WERI-Rb-1 (cell line): ENCODE measurements at regions not wholly inside any gene's neighbourhood (a gene's known extent, or its start where the extent isn't known, plus 50 kb on each side); places are given as distances from the start of the nearest gene placed in this dataset.

Experiments
- DNase-seq: peaks from one replicate; pipeline ENCODE4 v3.0.0-alpha.2; 2020
- H3K27ac ChIP-seq: fragments of 250-450 bp; sonication (Bioruptor Pico); 2 replicates; pipeline ENCODE4 v1.5.1; 2020; ENCODE audit warnings: mild to moderate bottlenecking, moderate library complexity
- H3K27me3 ChIP-seq: fragments of 250-450 bp; sonication (Bioruptor Pico); 2 replicates; pipeline ENCODE4 v1.5.1; 2021; ENCODE audit warnings: mild to moderate bottlenecking, low read depth, moderate library complexity; ENCODE audit not compliant: insufficient read depth, severe bottlenecking
- H3K36me3 ChIP-seq: fragments of 250-450 bp; sonication (Bioruptor Pico); 2 replicates; pipeline ENCODE4 v1.5.1; 2020; ENCODE audit warnings: mild to moderate bottlenecking, moderate library complexity
- H3K4me3 ChIP-seq: 2 replicates; pipeline ENCODE4 v1.5.1; 2011; ENCODE audit warnings: low read depth, mild to moderate bottlenecking, control low read depth, low read length
- H3K9me3 ChIP-seq: fragments of 250-450 bp; sonication (Bioruptor Pico); 2 replicates; pipeline ENCODE4 v1.5.1; 2021; ENCODE audit warnings: mild to moderate bottlenecking, moderate library complexity; ENCODE audit not compliant: severe bottlenecking
- CTCF ChIP-seq: IDR thresholded peaks from 2 replicates; pipeline ENCODE4 v1.5.1; 2011; ENCODE audit warnings: low read depth, mild to moderate bottlenecking, control low read depth, inconsistent platforms, low read length

- TF ChIP-seq CTCF = no peak
- Histone ChIP-seq H3K36me3 (no peaks in the 10 kb centered on the region), H3K4me3 (no peak overlapping the region), H3K27ac (no peak overlapping the region), H3K27me3 (peaks cover 15% of the 10 kb centered on the region), H3K9me3 (no peaks in the 10 kb centered on the region)
- DNase-seq = no peak
Measured at GRCh38 chr6:167711768-167712730, 114.7 kb upstream of the AFDN start.

GRCh38 chr6:167712731-167713475 is 113.8 kb upstream of the AFDN start:
- H3K9me3 ChIP-seq = no peaks in the 10 kb centered on the region
- no peak overlapping the region for H3K4me3 ChIP-seq
- TF ChIP-seq CTCF = no peak
- H3K36me3 ChIP-seq = no peaks in the 10 kb centered on the region
- H3K27ac ChIP-seq = no peak overlapping the region
- no peak for DNase-seq
- H3K27me3 ChIP-seq = peaks cover 15% of the 10 kb centered on the region

- no peak overlapping the region for H3K4me3 ChIP-seq
Measured at GRCh38 chr6:167714152-167714551, 112.6 kb upstream of the AFDN start.

GRCh38 chr6:167717455-167717854 is 109.3 kb upstream of the AFDN start:
- no peak for TF ChIP-seq CTCF
- DNase-seq = no peak
- Histone ChIP-seq H3K4me3 (no peak overlapping the region), H3K27ac (no peak overlapping the region), H3K9me3 (no peaks in the 10 kb centered on the region), H3K36me3 (no peaks in the 10 kb centered on the region), H3K27me3 (peaks cover 15% of the 10 kb centered on the region)

More at GRCh38 chr6:167714152-167714551, 112.6 kb upstream of the AFDN start:
- no peaks in the 10 kb centered on the region for H3K36me3 ChIP-seq
- no peak for DNase-seq
- H3K9me3 ChIP-seq = no peaks in the 10 kb centered on the region
- no peak for TF ChIP-seq CTCF
- peaks cover 15% of the 10 kb centered on the region for H3K27me3 ChIP-seq
- H3K27ac ChIP-seq = no peak overlapping the region

- no peaks in the 10 kb centered on the region for H3K9me3 ChIP-seq
- H3K4me3 ChIP-seq = no peak overlapping the region
- no peak for DNase-seq
- H3K27me3 ChIP-seq = peaks cover 15% of the 10 kb centered on the region
- H3K36me3 ChIP-seq = no peaks in the 10 kb centered on the region
- no peak overlapping the region for H3K27ac ChIP-seq
- no peak for TF ChIP-seq CTCF
Measured at GRCh38 chr6:167717867-167718266, 108.8 kb upstream of the AFDN start.
